Upper lobe of left lung (tissue), 6 donors: ENCODE measurements at regions not wholly inside any gene's neighbourhood (a gene's known extent, or its start where the extent isn't known, plus 50 kb on each side); places are given as distances from the start of the nearest gene placed in this dataset.
A peak's percentile ranks its signal among the peaks of the same experiment; 100 is the strongest.

Source experiments
- ATAC-seq, 2 donors: fragments of 200-7000 bp; cut with Tn5 transposase; one replicate each; pipeline ENCODE4 v1.9.1; 2022; ENCODE audit warnings: mild to moderate bottlenecking in 2 of 2, moderate library complexity in 2 of 2; ENCODE audit not compliant: low FRiP score in 2 of 2
- DNase-seq, 2 donors: peaks; one replicate each; pipeline ENCODE4 v3.0.0-alpha.2; 2019 to 2020
- H3K27ac ChIP-seq, 4 donors: fragments of 200-600 bp; sonication (generic); one replicate each; pipeline ENCODE4 v1.5.1; 2016 to 2019
- H3K27me3 ChIP-seq, 4 donors: fragments of 200-600 bp; sonication (generic); one replicate each; pipeline ENCODE4 v1.5.1; 2017 to 2019
- H3K36me3 ChIP-seq, 4 donors: fragments of 200-600 bp; sonication (generic); one replicate each; pipeline ENCODE4 v1.5.1; 2016 to 2019
- H3K4me1 ChIP-seq, 4 donors: fragments of 200-600 bp; sonication (generic); one replicate each; pipeline ENCODE4 v1.5.1; 2018 to 2019
- H3K4me3 ChIP-seq, 4 donors: fragments of 200-600 bp; sonication (generic); one replicate each; pipeline ENCODE4 v1.5.1; 2017 to 2019; ENCODE audit warnings: mild to moderate bottlenecking in 2 of 4, moderate library complexity in 1 of 4
- H3K9me3 ChIP-seq, 4 donors: fragments of 200-600 bp; sonication (generic); one replicate each; pipeline ENCODE4 v1.5.1; 2018 to 2019
- EP300 ChIP-seq, 4 donors: sonication (generic); formaldehyde crosslinking; IDR thresholded peaks; one replicate each; pipeline ENCODE4 v1.5.1; 2017; ENCODE audit warnings: antibody characterized with exemption in 4 of 4, control low read depth in 2 of 4
- POLR2A ChIP-seq, 4 donors: fragments of 450-650 bp; IDR thresholded peaks; one replicate each; pipeline ENCODE4 v1.5.1; 2016 to 2017; ENCODE audit warnings: antibody characterized with exemption in 4 of 4, mild to moderate bottlenecking in 2 of 4
- POLR2AphosphoS5 ChIP-seq, 2 donors: sonication (generic); formaldehyde crosslinking; IDR thresholded peaks; one replicate each; pipeline ENCODE4 v1.5.1; 2017; ENCODE audit warnings: antibody characterized with exemption in 2 of 2
- WGBS, 2 donors: methylation state at CpG; one replicate each; pipeline ENCODE4 v1.1.5; 2017 to 2018; 5-methylcytosine and 5-hydroxymethylcytosine counted together
- TF ChIP-seq, protein P1 (sequence below), 6 experiments: fragments of 450-650 bp in 4 of 6; fragments of 200-600 bp in 2 of 6; sonication (generic) in 2 of 6; IDR thresholded peaks; one replicate each; pipeline ENCODE4 v1.5.1; 2016 to 2019; ENCODE audit warnings: antibody characterized with exemption in 6 of 6
- donor health status: DM: no; HTN: no; CAD: no; lungs with moderate emphysema.
- donor health status: DM: no; HTN: yes; CAD: no; lungs with severe emphysema.

DNA sequence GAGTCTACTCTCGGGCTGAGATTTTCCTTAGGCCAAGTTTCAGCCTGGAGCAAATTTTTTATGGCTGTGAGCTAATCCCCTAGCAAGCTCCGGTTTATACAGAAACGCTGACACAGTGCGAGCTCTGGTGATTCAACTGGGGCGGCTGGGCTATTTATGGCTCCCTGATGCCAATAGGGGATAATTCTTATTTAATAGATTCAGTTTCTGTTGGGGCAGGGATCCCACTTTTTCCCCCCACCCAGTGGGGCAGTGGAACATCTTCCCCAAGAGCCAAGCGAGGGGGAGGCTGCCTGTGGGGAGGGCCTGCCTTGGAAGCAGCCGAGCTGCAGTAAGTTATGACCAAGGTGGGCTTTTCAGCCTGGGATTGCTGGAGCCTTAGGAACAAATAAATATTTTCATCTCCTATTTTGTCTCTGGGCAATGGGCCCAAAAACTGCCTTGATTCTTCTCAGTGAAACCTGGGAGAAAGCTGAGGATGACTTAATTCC is 129.1 kb downstream of the MACROH2A1 start:
- DNase-seq = no peak
- 94 to 96% methylated on average over 7 of the region's 7 CpGs for WGBS, 2 donors

DNA sequence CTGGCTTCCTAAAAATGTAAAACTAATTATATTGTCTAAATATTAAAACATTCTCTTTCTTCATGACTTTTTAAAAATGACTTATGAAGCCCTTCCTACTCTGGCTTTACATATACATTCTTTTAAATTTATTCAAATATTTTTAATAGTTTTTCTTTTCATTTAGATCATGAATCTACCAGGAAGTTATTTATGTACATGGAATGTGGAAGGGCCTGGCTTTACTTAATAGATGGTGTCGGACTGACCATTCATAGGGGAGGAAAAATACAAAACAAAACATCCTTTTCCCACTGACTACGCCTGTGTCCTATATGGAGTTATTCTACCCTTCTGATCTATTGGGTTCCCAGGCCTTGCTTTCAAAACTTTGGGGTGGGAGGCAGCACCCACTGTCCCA is 129.8 kb downstream of the MACROH2A1 start:
- no peaks in the 10 kb centered on the region for H3K36me3 ChIP-seq
- no peak overlapping the region for H3K27ac ChIP-seq
- WGBS, 2 donors = 75 to 90% methylated on average over 2 of the region's 2 CpGs
- no peaks in the 10 kb centered on the region for H3K9me3 ChIP-seq
- H3K4me3 ChIP-seq = no peak overlapping the region
- no peaks in the 10 kb centered on the region for H3K4me1 ChIP-seq
- no peak for DNase-seq
- H3K27me3 ChIP-seq = no peaks in the 10 kb centered on the region
- TF ChIP-seq POLR2AphosphoS5 (IDR thresholded peaks at IDR 0.05) = no peak
- no peak for TF ChIP-seq EP300 (IDR thresholded peaks at IDR 0.05)
- TF ChIP-seq, protein P1, sequence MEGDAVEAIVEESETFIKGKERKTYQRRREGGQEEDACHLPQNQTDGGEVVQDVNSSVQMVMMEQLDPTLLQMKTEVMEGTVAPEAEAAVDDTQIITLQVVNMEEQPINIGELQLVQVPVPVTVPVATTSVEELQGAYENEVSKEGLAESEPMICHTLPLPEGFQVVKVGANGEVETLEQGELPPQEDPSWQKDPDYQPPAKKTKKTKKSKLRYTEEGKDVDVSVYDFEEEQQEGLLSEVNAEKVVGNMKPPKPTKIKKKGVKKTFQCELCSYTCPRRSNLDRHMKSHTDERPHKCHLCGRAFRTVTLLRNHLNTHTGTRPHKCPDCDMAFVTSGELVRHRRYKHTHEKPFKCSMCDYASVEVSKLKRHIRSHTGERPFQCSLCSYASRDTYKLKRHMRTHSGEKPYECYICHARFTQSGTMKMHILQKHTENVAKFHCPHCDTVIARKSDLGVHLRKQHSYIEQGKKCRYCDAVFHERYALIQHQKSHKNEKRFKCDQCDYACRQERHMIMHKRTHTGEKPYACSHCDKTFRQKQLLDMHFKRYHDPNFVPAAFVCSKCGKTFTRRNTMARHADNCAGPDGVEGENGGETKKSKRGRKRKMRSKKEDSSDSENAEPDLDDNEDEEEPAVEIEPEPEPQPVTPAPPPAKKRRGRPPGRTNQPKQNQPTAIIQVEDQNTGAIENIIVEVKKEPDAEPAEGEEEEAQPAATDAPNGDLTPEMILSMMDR (IDR thresholded peaks at IDR 0.05) = no peak
- no peak for TF ChIP-seq POLR2A (IDR thresholded peaks at IDR 0.05)
- ATAC-seq = no peak

More for the DNA sequence above, 129.1 kb downstream of the MACROH2A1 start:
- Histone ChIP-seq H3K27me3 (no peaks in the 10 kb centered on the region), H3K4me3 (no peak overlapping the region), H3K27ac (no peak overlapping the region), H3K4me1 (no peaks in the 10 kb centered on the region), H3K36me3 (no peaks in the 10 kb centered on the region), H3K9me3 (no peaks in the 10 kb centered on the region)
- TF ChIP-seq, protein P1 (IDR thresholded peaks at IDR 0.05) = no peak
- ATAC-seq = peak in 1 of 2 donors; percentile 67

DNA sequence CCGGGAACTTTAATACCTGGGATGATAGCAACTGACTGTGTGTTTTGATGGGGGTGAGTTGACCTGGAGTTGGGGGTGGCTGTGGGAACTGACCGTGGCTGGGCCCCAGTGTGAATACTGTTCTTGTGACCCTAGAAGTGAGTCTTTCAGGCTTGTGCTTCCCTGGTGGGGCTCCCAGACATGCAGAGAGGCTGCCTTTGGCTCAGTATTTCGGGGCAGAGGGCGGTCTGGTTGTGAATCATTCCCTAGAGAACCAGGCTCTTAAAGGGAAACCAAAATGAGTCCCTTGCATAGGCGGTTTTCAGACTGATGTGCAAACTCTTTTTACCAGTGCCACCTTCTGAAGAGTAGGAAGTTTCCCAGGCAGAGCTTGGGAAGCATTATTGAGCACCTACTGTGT is 132.1 kb downstream of the MACROH2A1 start:
- no peaks in the 10 kb centered on the region for H3K36me3 ChIP-seq
- TF ChIP-seq, protein P1 (IDR thresholded peaks at IDR 0.05) = no peak
- no peak for TF ChIP-seq EP300 (IDR thresholded peaks at IDR 0.05)
- no peak for TF ChIP-seq POLR2A (IDR thresholded peaks at IDR 0.05)
- no peak for TF ChIP-seq POLR2AphosphoS5 (IDR thresholded peaks at IDR 0.05)
- H3K27ac ChIP-seq = no peak overlapping the region
- H3K4me1 ChIP-seq = no peaks in the 10 kb centered on the region
- DNase-seq (no peak), ATAC-seq (no peak)
- no peaks in the 10 kb centered on the region for H3K27me3 ChIP-seq
- no peaks in the 10 kb centered on the region for H3K9me3 ChIP-seq
- WGBS, 2 donors = 76 to 89% methylated on average over 2 to 5 of the region's 5 CpGs
- no peak overlapping the region for H3K4me3 ChIP-seq

DNA sequence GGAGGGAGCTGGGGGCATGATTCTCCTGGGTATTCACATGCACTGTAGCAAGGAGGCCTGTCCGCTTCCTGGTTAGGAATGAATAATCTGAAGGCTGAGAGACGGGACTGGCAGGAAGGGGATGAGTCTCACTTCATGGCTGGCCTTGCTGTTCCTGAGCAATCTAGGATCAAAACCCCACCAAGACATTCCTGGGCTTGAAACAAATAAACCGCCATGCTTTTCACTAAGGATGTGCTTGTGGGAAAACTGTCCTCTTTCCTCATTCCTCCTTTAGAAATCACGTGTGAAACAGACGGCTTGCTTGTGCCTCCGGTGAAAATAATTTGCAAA is 132.8 kb downstream of the MACROH2A1 start:
- Histone ChIP-seq H3K4me1 (no peaks in the 10 kb centered on the region), H3K36me3 (no peaks in the 10 kb centered on the region), H3K9me3 (no peaks in the 10 kb centered on the region), H3K27ac (no peak overlapping the region), H3K27me3 (no peaks in the 10 kb centered on the region), H3K4me3 (no peak overlapping the region)
- WGBS, 2 donors = 76 to 79% methylated on average over 6 of the region's 6 CpGs
- TF ChIP-seq, protein P1 (IDR thresholded peaks at IDR 0.05) = no peak
- no peak for TF ChIP-seq POLR2AphosphoS5 (IDR thresholded peaks at IDR 0.05)
- DNase-seq = no peak
- ATAC-seq = no peak

DNA sequence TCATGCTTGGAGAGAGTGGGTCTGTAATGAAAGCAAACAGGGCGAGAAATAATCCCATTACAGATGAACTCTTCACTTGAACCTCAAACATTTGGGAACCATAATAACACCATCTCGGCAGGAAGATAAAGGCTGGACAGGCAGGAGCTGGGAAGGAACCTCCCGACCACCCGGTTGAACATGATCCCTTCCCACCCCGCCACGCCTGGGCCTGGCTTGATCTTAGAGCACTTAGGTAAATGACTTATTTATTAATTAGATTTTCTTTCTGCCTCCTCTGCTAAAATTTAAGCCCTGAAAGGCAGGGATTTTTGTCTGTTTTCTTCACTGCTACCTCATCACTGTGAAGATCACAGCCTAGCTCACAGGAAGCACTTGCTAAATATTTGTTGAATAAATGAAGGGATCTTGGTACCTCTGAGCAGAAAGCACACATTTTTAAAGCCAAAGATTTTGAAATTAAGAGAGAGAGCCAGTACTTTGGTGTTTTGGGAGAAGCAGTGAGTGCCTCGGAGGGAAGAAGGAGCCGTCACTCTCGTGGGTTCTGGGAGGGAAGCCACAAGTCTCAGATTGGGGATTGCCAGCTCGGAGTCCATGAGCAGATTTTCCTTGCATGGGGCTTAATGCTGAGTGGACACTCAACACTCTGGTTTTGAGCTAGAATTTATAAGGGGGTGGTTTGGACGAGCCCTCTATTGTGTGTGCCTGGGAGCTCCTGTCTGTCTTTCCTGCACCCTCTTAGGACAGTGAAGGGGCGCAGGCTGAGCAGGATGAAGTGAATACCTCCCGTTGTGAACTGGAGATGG is 133.3 kb downstream of the MACROH2A1 start:
- Histone ChIP-seq H3K27me3 (no peaks in the 10 kb centered on the region), H3K36me3 (no peaks in the 10 kb centered on the region), H3K27ac (no peak overlapping the region), H3K9me3 (no peaks in the 10 kb centered on the region), H3K4me1 (no peaks in the 10 kb centered on the region), H3K4me3 (no peak overlapping the region)
- DNase-seq (no peak), ATAC-seq (no peak)
- 79 to 85% methylated on average over 13 of the region's 13 CpGs for WGBS, 2 donors
- TF ChIP-seq EP300 (IDR thresholded peaks at IDR 0.05) = no peak
- no peak for TF ChIP-seq POLR2AphosphoS5 (IDR thresholded peaks at IDR 0.05)
- TF ChIP-seq POLR2A (IDR thresholded peaks at IDR 0.05) = no peak
- TF ChIP-seq, protein P1 (IDR thresholded peaks at IDR 0.05) = no peak
